ENCODE measurements at regions not wholly inside any gene's neighbourhood (a gene's known extent, or its start where the extent isn't known, plus 50 kb on each side); places are given as distances from the start of the nearest gene placed in this dataset. TPM values are rescaled to one million over a fixed set of nuclear protein-coding genes. Genes with fewer than 3 reads are reported as not detected.

Small RNA genes lying in the stretch of these regions (small RNA-seq; reads per million reads assigned to genes)
- gene AL389895.1 = not detected
